Middle frontal gyrus (tissue), 1 donor: ENCODE measurements at regions not wholly inside any gene's neighbourhood (a gene's known extent, or its start where the extent isn't known, plus 50 kb on each side); places are given as distances from the start of the nearest gene placed in this dataset.
"Not testable (repeated sequence)": the region's sequence is repeated elsewhere in the genome, so short reads cannot be mapped to it uniquely, and the experiment has no call there.

ENCODE experiments used
- DNase-seq: peaks from one replicate; pipeline ENCODE4 v3.0.0-alpha.2; 2015; ENCODE audit warnings: low spot score; ENCODE audit errors: extremely low spot score

- DNase-seq: not testable (repeated sequence)
Observed at GRCh38 chr20:47977017-47977788, 191.9 kb upstream of the SULF2 start.

DNA sequence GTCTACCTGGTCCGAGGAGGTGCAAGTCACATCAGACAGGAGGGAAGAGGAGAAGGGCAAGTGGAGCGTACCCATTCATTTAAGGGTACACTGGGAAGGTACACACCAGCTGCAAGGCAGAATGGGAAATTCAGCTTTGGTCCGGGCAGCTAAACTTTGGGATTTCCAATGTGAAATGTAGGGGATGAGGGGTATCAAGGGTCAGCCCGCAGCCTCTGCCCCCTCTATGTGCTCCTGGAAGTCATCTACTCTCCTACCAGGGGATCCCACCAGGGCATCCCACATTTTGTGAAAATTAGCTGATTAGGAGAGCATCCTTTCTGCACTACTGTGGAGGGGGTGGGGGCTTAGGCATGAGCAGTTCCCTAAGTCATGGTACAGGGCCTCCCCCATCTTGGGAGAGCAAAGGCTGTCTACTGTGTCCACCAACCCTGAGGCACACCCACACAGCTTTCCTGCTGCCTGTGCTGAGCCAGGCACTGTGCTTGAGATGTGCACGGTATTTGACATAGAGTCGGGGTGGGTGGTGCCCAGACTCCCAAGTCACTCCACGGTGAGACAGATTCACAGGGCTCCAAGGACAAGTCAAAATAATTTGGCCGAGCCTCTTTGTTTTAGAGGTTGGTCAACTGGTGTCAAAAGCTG is 189.1 kb upstream of the SULF2 start:
- DNase-seq: no peak

DNA sequence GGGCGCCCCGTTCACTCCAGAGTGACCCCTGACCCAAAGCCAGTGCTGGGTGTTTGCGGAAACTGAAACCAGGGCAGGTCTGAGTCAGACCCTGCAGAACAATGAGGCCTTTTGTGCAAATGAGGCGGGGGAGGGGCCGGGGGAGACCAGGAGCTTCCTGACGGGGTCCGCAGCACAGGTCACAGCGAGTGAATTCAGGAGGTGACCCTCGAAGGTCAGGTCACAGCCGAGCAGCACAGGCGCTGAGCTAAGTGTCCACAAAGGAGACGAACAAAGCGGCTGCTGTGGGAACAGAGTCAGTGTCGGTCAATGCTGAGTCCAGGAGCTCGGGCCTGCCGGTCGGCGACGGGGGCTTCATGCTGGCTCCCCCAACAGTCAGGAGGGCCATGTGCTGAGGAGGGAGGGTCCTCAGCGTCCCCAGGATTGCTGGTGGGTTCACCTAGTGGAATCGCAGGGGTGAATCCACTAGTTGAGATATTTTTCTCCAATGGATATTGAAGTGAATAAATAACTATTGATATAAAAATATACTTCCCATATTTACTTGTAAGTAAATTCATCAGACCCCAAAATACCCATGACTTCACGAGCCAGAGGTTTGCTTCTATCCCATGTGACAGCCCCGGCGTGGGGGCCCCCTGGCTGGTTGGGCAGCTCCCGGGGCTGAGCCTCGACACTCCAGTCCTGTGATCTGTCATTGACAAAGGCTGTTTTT is 188.4 kb upstream of the SULF2 start:
- no peak for DNase-seq

GRCh38 chr20:47972916-47973309 is 187.6 kb upstream of the SULF2 start:
- no peak for DNase-seq

GRCh38 chr20:47972297-47972915 is 187.1 kb upstream of the SULF2 start:
- not testable (repeated sequence) for DNase-seq

DNA sequence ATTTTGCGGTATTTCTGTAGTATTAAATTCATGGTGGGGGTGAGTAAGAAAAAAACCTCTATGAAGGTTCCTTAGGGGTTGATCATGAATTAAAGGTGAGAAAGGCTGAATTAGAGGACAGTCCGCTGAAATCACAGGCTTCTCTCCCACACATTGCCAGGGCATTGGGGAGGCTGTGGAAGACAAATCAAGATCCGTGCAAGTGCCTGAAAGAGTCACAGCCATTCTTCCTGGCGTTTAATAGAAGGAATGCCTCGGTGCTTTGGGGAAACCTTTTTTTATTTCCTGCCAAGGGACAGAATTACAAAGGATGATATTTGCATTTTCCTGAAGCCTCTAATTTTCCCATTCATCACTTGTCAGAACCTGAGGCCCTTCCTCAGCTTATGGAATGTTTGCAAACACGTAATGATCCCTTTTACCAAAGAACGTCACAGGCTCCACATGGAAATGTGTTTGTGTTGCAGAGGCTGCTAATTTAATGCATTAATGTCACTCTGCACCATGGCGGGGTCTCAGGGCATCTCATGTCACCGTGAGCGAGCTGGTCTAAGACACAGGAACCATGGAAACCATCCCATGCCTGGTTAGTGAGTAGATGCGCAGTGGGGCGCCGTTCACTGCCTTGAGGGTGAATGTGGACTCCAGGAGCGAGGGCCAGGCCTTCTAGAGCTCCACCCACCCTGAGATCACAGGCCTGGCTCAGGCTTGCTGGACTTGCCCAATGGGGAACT is 185.9 kb upstream of the SULF2 start:
- DNase-seq: no peak

DNA sequence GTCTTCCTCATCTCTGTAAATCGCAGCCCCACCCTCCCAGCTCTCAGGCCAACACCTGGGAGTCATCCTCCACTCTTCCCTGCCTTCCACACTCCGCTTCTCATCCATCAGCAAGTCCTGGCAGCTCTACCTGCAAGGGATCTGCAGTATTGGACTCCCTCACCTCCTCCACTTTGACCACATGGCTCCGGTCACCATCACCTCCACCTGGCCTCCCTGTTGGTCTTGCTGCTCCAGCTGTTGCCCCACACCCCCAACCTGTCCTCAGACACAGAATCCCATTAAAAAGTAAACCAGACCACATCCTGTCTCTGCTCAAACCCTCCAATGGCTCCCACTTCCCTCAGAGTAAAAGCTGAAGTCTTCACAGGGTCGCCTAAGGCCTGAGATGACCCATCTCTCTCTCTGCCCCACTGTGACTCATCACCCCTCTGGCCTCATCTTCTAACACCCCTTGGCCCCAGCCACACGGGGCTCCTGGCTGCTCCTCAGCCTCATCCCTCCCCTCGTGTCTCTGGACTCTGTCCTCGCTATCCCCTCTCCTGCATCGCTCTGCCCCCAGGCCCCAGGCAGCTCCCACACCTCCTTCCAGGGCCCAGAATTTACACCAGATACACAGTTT is 185.1 kb upstream of the SULF2 start:
- DNase-seq: no peak

DNA sequence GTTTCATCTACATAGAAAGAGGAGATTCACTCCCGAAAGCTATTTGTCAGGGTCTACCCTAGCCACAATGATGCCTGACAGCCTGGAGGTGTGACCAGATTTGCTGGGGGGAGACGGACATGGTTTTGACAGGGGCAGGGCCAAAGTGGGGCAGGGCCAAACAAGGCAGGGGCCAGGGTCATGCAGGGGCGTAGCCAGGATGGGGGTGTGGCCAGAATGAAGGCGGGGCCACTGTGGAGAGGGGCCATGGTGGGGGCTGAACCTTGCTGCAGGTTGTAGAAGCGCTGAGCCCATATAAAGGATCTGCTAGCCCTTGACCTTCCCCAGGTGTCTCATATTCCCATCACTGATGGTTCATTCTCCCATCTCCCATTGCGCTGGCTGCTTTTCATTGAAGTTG is 184.1 kb upstream of the SULF2 start:
- no peak for DNase-seq

- no peak for DNase-seq
Observed at GRCh38 chr20:47968541-47969310, 183.4 kb upstream of the SULF2 start.

DNA sequence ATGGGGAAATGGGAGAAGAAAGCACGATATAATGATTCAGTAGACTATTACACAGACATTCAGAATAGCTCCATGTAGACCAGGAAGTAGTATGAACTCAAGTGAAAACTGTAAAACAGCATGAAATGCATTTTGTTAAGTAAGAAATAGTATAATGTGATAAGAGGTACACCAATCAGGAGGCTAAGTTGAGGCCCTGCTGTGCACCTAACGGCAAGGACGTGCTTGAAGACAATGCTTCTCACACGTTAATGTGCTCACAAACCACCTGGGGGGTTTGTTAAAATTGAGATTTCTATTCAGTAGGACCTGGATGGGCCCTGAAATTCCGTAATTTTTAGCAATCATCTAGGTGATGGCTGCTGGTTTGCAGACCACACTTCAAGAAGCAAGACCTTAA is 178.9 kb upstream of the SULF2 start:
- no peak for DNase-seq

DNA sequence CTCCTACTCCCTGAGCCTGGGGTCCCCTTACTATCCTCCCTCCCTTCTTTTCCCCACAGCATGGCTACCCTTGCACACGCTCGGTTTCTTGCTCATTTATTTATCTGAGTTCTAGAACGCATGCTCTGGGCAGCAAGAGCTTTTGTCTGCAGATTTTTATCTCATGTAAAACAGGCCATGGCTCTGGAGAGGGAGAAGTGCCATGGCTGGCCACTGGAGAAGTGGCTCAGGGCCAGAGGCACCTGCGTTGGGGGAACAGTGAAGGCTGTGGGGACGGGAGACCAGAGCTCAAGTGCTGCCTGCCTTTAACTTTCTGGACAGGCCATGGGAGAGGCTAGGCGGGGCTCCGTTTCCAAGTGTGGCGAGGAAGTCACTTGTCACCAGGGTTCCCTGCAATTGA is 177.7 kb upstream of the SULF2 start:
- DNase-seq: no peak

GRCh38 chr20:47962286-47962963 is 177.1 kb upstream of the SULF2 start:
- DNase-seq: no peak

GRCh38 chr20:47960769-47961541 is 175.7 kb upstream of the SULF2 start:
- DNase-seq: no peak

DNA sequence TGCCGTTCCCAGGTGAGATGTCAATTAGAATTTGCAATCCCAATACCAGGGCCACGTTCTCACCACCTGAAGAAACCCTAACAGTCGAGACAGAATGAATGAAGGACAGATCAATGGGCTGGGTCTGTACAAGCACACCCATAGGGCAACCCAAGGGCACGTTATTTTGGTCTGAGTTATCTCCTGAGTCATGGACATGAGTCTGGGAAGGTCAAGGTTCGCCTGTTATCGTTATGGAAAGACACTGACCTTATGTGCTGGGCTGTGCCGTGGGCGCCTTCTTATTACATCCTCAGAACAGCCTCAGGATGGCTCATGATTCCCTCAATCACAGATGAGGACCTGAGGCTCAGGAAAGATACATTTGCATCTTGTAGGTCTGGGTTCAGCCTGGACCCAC is 175.0 kb upstream of the SULF2 start:
- DNase-seq: no peak

DNA sequence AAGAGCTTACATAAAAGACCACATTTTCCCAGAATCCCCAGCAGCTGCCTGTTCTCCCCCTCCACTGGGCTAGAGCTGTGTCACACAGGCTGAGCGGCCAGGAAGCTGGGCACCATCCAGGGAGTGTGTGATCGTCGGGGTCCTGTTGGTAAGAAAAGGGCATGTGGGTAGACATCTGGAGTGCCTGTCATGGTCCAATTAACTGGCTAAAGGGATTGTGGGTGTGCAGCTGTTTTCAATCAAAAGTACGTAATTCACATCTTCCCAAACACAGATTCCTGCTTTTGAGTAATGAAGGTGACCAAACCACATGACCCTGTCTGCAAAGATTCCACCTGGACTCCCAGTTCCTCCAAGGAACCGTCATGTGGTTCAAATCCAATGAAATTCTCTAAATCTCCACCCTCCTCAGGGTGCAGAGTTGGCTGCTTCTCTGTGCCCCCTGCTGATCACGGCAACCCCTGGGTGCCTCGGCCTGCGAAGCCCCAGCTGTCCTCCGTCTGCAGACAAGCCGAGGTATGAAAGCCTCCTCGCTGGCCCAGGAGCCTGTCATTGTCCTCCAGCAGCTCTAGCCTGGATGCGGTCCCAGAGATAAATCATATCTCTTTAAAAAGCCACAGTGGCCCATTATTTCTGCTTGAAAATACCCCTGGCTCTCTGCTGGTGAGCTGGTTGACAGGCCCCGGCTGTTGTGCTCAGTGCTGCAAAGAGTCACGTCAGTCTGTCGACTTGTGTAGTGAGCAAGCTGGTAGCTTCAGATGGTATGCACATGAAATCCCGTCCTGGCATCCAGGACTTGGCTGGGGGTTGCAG is 172.9 kb upstream of the SULF2 start:
- DNase-seq: not testable (repeated sequence)

- DNase-seq: no peak
Observed at GRCh38 chr20:47957135-47957534, 171.9 kb upstream of the SULF2 start.

- no peak for DNase-seq
Observed at GRCh38 chr20:47956268-47956995, 171.2 kb upstream of the SULF2 start.
